Suprapubic skin (tissue), 4 donors: ENCODE measurements at regions not wholly inside any gene's neighbourhood (a gene's known extent, or its start where the extent isn't known, plus 50 kb on each side); places are given as distances from the start of the nearest gene placed in this dataset.

Experiments used
- DNase-seq, 2 donors: peaks; one replicate each; pipeline ENCODE4 v3.0.0-alpha.2; 2019; ENCODE audit warnings: low spot score in 2 of 2
- H3K27ac ChIP-seq: fragments of 200-600 bp; sonication (generic); one replicate; pipeline ENCODE4 v1.5.1; 2019
- H3K27me3 ChIP-seq: fragments of 200-600 bp; sonication (generic); one replicate; pipeline ENCODE4 v1.5.1; 2019
- H3K36me3 ChIP-seq: fragments of 200-600 bp; sonication (generic); one replicate; pipeline ENCODE4 v1.5.1; 2019
- H3K4me1 ChIP-seq: fragments of 200-600 bp; sonication (generic); one replicate; pipeline ENCODE4 v1.5.1; 2019
- H3K4me3 ChIP-seq: fragments of 200-600 bp; sonication (generic); one replicate; pipeline ENCODE4 v1.5.1; 2019; ENCODE audit warnings: mild to moderate bottlenecking
- H3K9me3 ChIP-seq: fragments of 200-600 bp; sonication (generic); one replicate; pipeline ENCODE4 v1.5.1; 2019
- EP300 ChIP-seq: sonication (generic); formaldehyde crosslinking; IDR thresholded peaks from one replicate; pipeline ENCODE4 v1.6.1; 2017; ENCODE audit warnings: antibody characterized with exemption
- POLR2A ChIP-seq, 2 donors: fragments of 450-650 bp; IDR thresholded peaks; one replicate each; pipeline ENCODE4 v1.6.1; 2017; ENCODE audit warnings: antibody characterized with exemption in 2 of 2, mild to moderate bottlenecking in 2 of 2, moderate library complexity in 2 of 2
- POLR2AphosphoS5 ChIP-seq, 3 donors: sonication (generic); formaldehyde crosslinking; IDR thresholded peaks; one replicate each; pipeline ENCODE4 v1.6.1; 2017; ENCODE audit warnings: antibody characterized with exemption in 3 of 3
- WGBS: methylation state at CpG from one replicate; pipeline ENCODE4 v1.1.5; 2018; 5-methylcytosine and 5-hydroxymethylcytosine counted together
- TF ChIP-seq, protein P1 (sequence below), 2 donors: fragments of 200-600 bp in 1 of 2; fragments of 450-650 bp in 1 of 2; sonication (generic) in 1 of 2; IDR thresholded peaks; one replicate each; pipeline ENCODE4 v1.5.1; 2016 to 2019; ENCODE audit warnings: antibody characterized with exemption in 2 of 2, mild to moderate bottlenecking in 1 of 2, moderate library complexity in 1 of 2

DNA sequence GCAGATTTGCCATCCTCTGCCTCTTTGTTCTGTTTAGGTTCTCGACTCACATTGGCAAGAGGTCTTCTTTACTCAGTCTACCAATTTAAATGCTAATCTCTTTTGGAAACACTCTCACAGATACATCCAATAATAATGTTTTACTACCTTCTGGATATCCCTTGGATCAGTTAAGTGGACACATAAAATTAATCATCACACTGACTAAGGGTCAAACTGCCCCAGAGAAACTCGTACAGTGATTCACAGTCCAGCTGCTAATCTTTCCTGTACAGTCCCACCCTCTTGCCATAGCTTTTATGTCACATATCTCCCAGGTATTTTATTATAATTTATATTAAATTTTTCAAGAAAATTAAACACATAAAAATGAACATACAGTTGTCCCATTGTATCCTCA, 360.8 kb upstream of the RGMA start:
- Histone ChIP-seq H3K36me3 (no peaks in the 10 kb centered on the region), H3K27ac (no peak overlapping the region), H3K4me1 (peaks cover 23% of the 10 kb centered on the region), H3K4me3 (no peak overlapping the region), H3K27me3 (no peaks in the 10 kb centered on the region), H3K9me3 (no peaks in the 10 kb centered on the region)
- DNase-seq = no peak
- WGBS = 64% methylated on average over 2 of the region's 2 CpGs
- no peak for TF ChIP-seq EP300

GRCh38 chr15:93438310-93438709, 349.3 kb upstream of the RGMA start:
- H3K36me3 ChIP-seq = no peaks in the 10 kb centered on the region
- WGBS = 80% methylated on average over 4 of the region's 4 CpGs
- no peak for TF ChIP-seq POLR2A (IDR thresholded peaks at IDR 0.05)
- TF ChIP-seq EP300 = no peak
- TF ChIP-seq, protein P1, sequence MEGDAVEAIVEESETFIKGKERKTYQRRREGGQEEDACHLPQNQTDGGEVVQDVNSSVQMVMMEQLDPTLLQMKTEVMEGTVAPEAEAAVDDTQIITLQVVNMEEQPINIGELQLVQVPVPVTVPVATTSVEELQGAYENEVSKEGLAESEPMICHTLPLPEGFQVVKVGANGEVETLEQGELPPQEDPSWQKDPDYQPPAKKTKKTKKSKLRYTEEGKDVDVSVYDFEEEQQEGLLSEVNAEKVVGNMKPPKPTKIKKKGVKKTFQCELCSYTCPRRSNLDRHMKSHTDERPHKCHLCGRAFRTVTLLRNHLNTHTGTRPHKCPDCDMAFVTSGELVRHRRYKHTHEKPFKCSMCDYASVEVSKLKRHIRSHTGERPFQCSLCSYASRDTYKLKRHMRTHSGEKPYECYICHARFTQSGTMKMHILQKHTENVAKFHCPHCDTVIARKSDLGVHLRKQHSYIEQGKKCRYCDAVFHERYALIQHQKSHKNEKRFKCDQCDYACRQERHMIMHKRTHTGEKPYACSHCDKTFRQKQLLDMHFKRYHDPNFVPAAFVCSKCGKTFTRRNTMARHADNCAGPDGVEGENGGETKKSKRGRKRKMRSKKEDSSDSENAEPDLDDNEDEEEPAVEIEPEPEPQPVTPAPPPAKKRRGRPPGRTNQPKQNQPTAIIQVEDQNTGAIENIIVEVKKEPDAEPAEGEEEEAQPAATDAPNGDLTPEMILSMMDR (IDR thresholded peaks at IDR 0.05) = no peak
- TF ChIP-seq POLR2AphosphoS5 (IDR thresholded peaks at IDR 0.05) = no peak
- H3K4me1 ChIP-seq = no peaks in the 10 kb centered on the region
- no peak for DNase-seq
- H3K4me3 ChIP-seq = no peak overlapping the region
- no peaks in the 10 kb centered on the region for H3K27me3 ChIP-seq
- no peak overlapping the region for H3K27ac ChIP-seq
- H3K9me3 ChIP-seq = no peaks in the 10 kb centered on the region

- H3K4me1 ChIP-seq = no peaks in the 10 kb centered on the region
- H3K27me3 ChIP-seq = no peaks in the 10 kb centered on the region
- H3K4me3 ChIP-seq = no peak overlapping the region
- 93% methylated on average over 28 of the region's 28 CpGs for WGBS
- H3K27ac ChIP-seq = no peak overlapping the region
- no peak for TF ChIP-seq POLR2AphosphoS5 (IDR thresholded peaks at IDR 0.05)
- TF ChIP-seq POLR2A (IDR thresholded peaks at IDR 0.05) = no peak
- TF ChIP-seq, protein P1 (IDR thresholded peaks at IDR 0.05) = no peak
- no peak for TF ChIP-seq EP300
- H3K36me3 ChIP-seq = no peaks in the 10 kb centered on the region
- no peaks in the 10 kb centered on the region for H3K9me3 ChIP-seq
- no peak for DNase-seq
Measured at GRCh38 chr15:93432474-93432873, 343.5 kb upstream of the RGMA start.

DNA sequence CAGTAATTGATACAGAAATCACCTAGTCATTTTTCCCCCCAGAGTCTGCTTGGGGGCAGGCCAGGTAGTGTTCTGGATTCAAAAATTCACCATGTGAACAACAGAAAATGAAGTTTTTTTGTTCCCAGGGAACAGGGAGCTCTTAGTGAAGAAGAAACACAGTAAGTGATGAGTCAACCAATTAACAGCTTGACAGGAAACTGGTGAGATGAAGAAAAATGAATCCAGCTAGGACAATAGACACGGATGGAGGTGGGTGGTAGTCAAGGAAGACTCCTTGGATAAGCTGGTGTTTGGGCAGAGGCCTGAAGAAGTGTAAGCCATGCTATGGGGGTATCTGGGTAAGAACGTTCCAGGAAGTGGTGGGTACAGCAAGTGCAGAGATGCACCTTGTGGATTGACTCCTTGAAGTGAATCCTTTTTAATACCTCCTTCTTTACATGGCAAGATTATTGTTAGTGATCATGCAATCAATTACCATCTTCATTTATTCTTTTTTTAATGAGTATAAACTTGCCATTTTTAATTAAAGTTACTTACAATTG, 339.9 kb upstream of the RGMA start:
- DNase-seq = no peak
- Histone ChIP-seq H3K9me3 (no peaks in the 10 kb centered on the region), H3K4me1 (no peaks in the 10 kb centered on the region), H3K36me3 (no peaks in the 10 kb centered on the region), H3K27ac (no peak overlapping the region), H3K27me3 (no peaks in the 10 kb centered on the region), H3K4me3 (no peak overlapping the region)
- 67% methylated on average over 2 of the region's 2 CpGs for WGBS
- TF ChIP-seq POLR2A (IDR thresholded peaks at IDR 0.05) (no peak), EP300 (no peak), POLR2AphosphoS5 (IDR thresholded peaks at IDR 0.05) (no peak)
- TF ChIP-seq, protein P1 (IDR thresholded peaks at IDR 0.05) = no peak

GRCh38 chr15:93428150-93428549, 339.1 kb upstream of the RGMA start:
- Histone ChIP-seq H3K27me3 (no peaks in the 10 kb centered on the region), H3K27ac (no peak overlapping the region), H3K9me3 (no peaks in the 10 kb centered on the region), H3K4me1 (no peaks in the 10 kb centered on the region), H3K36me3 (no peaks in the 10 kb centered on the region), H3K4me3 (no peak overlapping the region)
- TF ChIP-seq, protein P1 (IDR thresholded peaks at IDR 0.05) = no peak
- no peak for TF ChIP-seq POLR2A (IDR thresholded peaks at IDR 0.05)
- TF ChIP-seq EP300 = no peak
- TF ChIP-seq POLR2AphosphoS5 (IDR thresholded peaks at IDR 0.05) = no peak
- no peak for DNase-seq
- 34% methylated on average over 3 of the region's 3 CpGs for WGBS

DNA sequence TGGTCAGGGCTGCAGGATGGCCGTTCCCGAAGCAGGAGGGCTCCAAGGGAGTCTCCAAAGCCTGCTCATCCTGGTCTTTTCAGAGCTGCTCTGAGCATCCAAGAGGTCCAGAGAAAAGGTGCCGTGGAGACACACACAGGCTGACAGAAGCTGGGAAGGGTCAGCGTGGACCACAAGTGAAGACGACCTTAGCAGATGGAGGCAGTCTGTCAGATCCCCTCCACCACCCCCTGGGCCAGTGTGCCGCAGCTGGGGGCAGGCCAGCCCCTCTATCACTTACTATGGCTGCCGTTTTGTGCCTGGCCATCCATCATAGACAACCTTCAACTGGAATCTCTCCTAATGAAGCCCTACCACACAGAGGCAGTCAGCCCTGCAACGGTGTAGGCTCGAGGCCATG, 335.1 kb upstream of the RGMA start:
- Histone ChIP-seq H3K4me3 (no peak overlapping the region), H3K9me3 (no peaks in the 10 kb centered on the region), H3K27ac (no peak overlapping the region), H3K4me1 (no peaks in the 10 kb centered on the region), H3K36me3 (no peaks in the 10 kb centered on the region), H3K27me3 (no peaks in the 10 kb centered on the region)
- TF ChIP-seq POLR2A (IDR thresholded peaks at IDR 0.05) = no peak
- TF ChIP-seq POLR2AphosphoS5 (IDR thresholded peaks at IDR 0.05) = no peak
- TF ChIP-seq, protein P1 (IDR thresholded peaks at IDR 0.05) = no peak
- TF ChIP-seq EP300 = no peak
- 58% methylated on average over 2 of the region's 9 CpGs for WGBS
- DNase-seq = no peak
